ENCODE measurements at regions not wholly inside any gene's neighbourhood (a gene's known extent, or its start where the extent isn't known, plus 50 kb on each side); places are given as distances from the start of the nearest gene placed in this dataset.

- Histone ChIP-seq H3K36me3 (replicated peaks in 1 of 2; ENCODE audit: control insufficient read depth in 1 of 2, insufficient read depth in 2 of 2, low read length in 2 of 2) (no peaks in the 10 kb centered on the region), H3K4me2 (replicated peaks; ENCODE audit: extremely low read depth, low read length, poor library complexity, severe bottlenecking) (no peak overlapping the region), H3K9me3 (replicated peaks in 1 of 2; ENCODE audit: control insufficient read depth in 1 of 2, insufficient read depth in 1 of 2, low read length in 2 of 2) (no peaks in the 10 kb centered on the region), H3K27me3 (ENCODE audit: control insufficient read depth in 2 of 2, insufficient read depth in 2 of 2, low read length in 2 of 2) (no peaks in the 10 kb centered on the region), H3K4me3 (replicated peaks in 1 of 3; ENCODE audit: low read depth in 2 of 3, low read length in 3 of 3) (peak overlapping the region in 1 of 3 experiments; percentile 25), H3K4me1 (ENCODE audit: control insufficient read depth in 1 of 2, insufficient read depth in 2 of 2, low read length in 2 of 2) (peaks cover 58 to 67% of the 10 kb centered on the region in 2 donors), H4K20me1 (ENCODE audit: insufficient read depth, low read length) (no peaks in the 10 kb centered on the region), H2AFZ (ENCODE audit: insufficient read depth, low read depth, low read length, poor library complexity, severe bottlenecking) (no peak overlapping the region), H3K9ac (ENCODE audit: insufficient read depth, low read length, poor library complexity, severe bottlenecking) (no peak overlapping the region), H3K27ac (ENCODE audit: low read depth in 1 of 2, low read length in 2 of 2) (peak overlapping the region in 1 of 2 donors; percentile 72), H3K79me2 (ENCODE audit: insufficient read depth, low read length) (no peaks in the 10 kb centered on the region)
- Mint-ChIP-seq H3K27ac (peak overlapping the region in 1 of 7 donors; percentile 85), H3K4me1 (peaks cover 51% of the 10 kb centered on the region), H3K36me3 (peaks cover 0 to 3% of the 10 kb centered on the region in 2 donors), H3K4me3 (no peak overlapping the region), H3K9me3 (no peaks in the 10 kb centered on the region), H3K27me3 (ENCODE audit: low read depth in 3 of 3) (no peaks in the 10 kb centered on the region)
- intact Hi-C loops (cut with micrococcal nuclease): no loop called here
- TF ChIP-seq, protein P1, sequence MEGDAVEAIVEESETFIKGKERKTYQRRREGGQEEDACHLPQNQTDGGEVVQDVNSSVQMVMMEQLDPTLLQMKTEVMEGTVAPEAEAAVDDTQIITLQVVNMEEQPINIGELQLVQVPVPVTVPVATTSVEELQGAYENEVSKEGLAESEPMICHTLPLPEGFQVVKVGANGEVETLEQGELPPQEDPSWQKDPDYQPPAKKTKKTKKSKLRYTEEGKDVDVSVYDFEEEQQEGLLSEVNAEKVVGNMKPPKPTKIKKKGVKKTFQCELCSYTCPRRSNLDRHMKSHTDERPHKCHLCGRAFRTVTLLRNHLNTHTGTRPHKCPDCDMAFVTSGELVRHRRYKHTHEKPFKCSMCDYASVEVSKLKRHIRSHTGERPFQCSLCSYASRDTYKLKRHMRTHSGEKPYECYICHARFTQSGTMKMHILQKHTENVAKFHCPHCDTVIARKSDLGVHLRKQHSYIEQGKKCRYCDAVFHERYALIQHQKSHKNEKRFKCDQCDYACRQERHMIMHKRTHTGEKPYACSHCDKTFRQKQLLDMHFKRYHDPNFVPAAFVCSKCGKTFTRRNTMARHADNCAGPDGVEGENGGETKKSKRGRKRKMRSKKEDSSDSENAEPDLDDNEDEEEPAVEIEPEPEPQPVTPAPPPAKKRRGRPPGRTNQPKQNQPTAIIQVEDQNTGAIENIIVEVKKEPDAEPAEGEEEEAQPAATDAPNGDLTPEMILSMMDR (IDR thresholded peaks at IDR 0.05): no peak
- DNase-seq: no peak
- no CpG with 5 or more reads among the region's 1 CpG for WGBS (ENCODE audit: insufficient coverage)
Observed at GRCh38 chr12:89179245-89179644, 173.1 kb downstream of the DUSP6 start.

DNA sequence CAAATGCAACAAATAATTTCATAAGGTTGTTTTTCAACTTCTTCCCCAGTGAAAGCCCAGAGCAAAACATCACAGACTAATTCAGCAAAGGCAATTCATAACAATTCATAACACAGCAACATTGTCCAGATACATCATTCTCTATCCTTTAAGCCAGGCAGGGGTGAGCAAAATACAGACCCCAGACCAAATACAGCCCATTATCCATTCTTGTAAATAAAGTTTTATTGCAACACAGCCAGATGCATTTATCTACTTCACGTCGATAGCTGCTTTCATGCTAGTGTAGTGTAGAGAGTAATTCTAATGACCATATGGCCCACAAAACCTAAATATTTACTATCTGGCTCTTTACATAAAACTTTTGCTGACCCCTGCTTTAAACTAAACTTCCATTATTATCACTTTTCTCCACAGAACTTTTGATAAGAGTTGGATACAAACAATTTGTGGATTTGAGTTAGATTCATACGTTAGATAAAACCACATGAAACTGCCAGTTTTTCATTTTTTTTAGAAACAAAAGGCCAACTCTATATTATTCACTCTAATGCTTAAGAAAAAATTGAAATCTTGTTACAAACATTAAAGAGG is 174.4 kb downstream of the DUSP6 start:
- no peak overlapping the region for H2AFZ ChIP-seq (ENCODE audit: insufficient read depth, low read depth, low read length, poor library complexity, severe bottlenecking)
- no peak overlapping the region for H3K9ac ChIP-seq (ENCODE audit: insufficient read depth, low read length, poor library complexity, severe bottlenecking)
- WGBS (ENCODE audit: insufficient coverage): no CpG with 5 or more reads among the region's 3 CpGs
- H4K20me1 ChIP-seq (ENCODE audit: insufficient read depth, low read length): no peaks in the 10 kb centered on the region
- Mint-ChIP-seq H3K4me1 (peaks cover 50% of the 10 kb centered on the region), H3K9me3 (no peaks in the 10 kb centered on the region), H3K4me3 (no peak overlapping the region), H3K27me3 (ENCODE audit: low read depth in 3 of 3) (no peaks in the 10 kb centered on the region), H3K27ac (peak overlapping the region in 1 of 7 donors; percentile 27), H3K36me3 (peaks cover 0 to 3% of the 10 kb centered on the region in 2 donors)
- intact Hi-C loops (cut with micrococcal nuclease): no loop called here
- no peaks in the 10 kb centered on the region for H3K9me3 ChIP-seq (replicated peaks in 1 of 2; ENCODE audit: control insufficient read depth in 1 of 2, insufficient read depth in 1 of 2, low read length in 2 of 2)
- H3K4me3 ChIP-seq (replicated peaks in 1 of 3; ENCODE audit: low read depth in 2 of 3, low read length in 3 of 3): no peak overlapping the region
- no peak overlapping the region for H3K4me2 ChIP-seq (replicated peaks; ENCODE audit: extremely low read depth, low read length, poor library complexity, severe bottlenecking)
- H3K79me2 ChIP-seq (ENCODE audit: insufficient read depth, low read length): no peaks in the 10 kb centered on the region
- no peak for DNase-seq
- H3K27ac ChIP-seq (ENCODE audit: low read depth in 1 of 2, low read length in 2 of 2): no peak overlapping the region
- H3K27me3 ChIP-seq (ENCODE audit: control insufficient read depth in 2 of 2, insufficient read depth in 2 of 2, low read length in 2 of 2): no peaks in the 10 kb centered on the region
- TF ChIP-seq, protein P1 (IDR thresholded peaks at IDR 0.05): no peak
- H3K4me1 ChIP-seq (ENCODE audit: control insufficient read depth in 1 of 2, insufficient read depth in 2 of 2, low read length in 2 of 2): peaks cover 55 to 65% of the 10 kb centered on the region in 2 donors
- H3K36me3 ChIP-seq (replicated peaks in 1 of 2; ENCODE audit: control insufficient read depth in 1 of 2, insufficient read depth in 2 of 2, low read length in 2 of 2): no peaks in the 10 kb centered on the region

Measured in CD14-positive monocyte (primary cell).